Neural cell (in vitro differentiated cells): ENCODE measurements at regions not wholly inside any gene's neighbourhood (a gene's known extent, or its start where the extent isn't known, plus 50 kb on each side); places are given as distances from the start of the nearest gene placed in this dataset.

Experiments used
- H2AFZ ChIP-seq: fragments of 200-600, 300-800 bp; sonication (generic), shearing (Covaris generic); 2 replicates; pipeline ENCODE4 v1.6.0; 2014; ENCODE audit warnings: low read depth, mild to moderate bottlenecking, antibody characterized with exemption, low read length, moderate library complexity
- H3F3A ChIP-seq: fragments of 200-600 bp; shearing (Covaris generic); 2 replicates; pipeline ENCODE4 v1.6.1; 2016; ENCODE audit warnings: mild to moderate bottlenecking, moderate library complexity, mixed read lengths, antibody characterized with exemption, low read length; ENCODE audit not compliant: insufficient read depth, poor library complexity, severe bottlenecking
- H3K27ac ChIP-seq: fragments of 200-600, 300-800 bp; sonication (generic), shearing (Covaris generic); 2 replicates; pipeline ENCODE4 v1.5.1; 2014; ENCODE audit warnings: mild to moderate bottlenecking, low read length, moderate library complexity
- H3K27me3 ChIP-seq: fragments of 300-800, 200-600 bp; sonication (generic), shearing (Covaris generic); 2 replicates; pipeline ENCODE4 v1.6.0; 2014; ENCODE audit warnings: mild to moderate bottlenecking, low read depth, low read length, moderate library complexity; ENCODE audit not compliant: insufficient read depth
- H3K36me3 ChIP-seq: fragments of 300-800, 200-600 bp; sonication (generic), shearing (Covaris generic); 2 replicates; pipeline ENCODE4 v1.5.1; 2014; ENCODE audit warnings: mild to moderate bottlenecking, antibody characterized with exemption, low read length, moderate library complexity; ENCODE audit not compliant: insufficient read depth
- H3K4me2 ChIP-seq: fragments of 300-800, 200-600 bp; sonication (generic), shearing (Covaris generic); 2 replicates; pipeline ENCODE4 v1.6.0; 2014; ENCODE audit warnings: mild to moderate bottlenecking, low read length
- H3K4me3 ChIP-seq: fragments of 300-800, 200-600 bp; sonication (generic), shearing (Covaris generic); 2 replicates; pipeline ENCODE4 v1.5.1; 2014; ENCODE audit warnings: mild to moderate bottlenecking, low read length, moderate library complexity
- H3K79me2 ChIP-seq: fragments of 200-600 bp; shearing (Covaris generic); replicated peaks from 2 replicates; pipeline ENCODE4 v1.6.0; 2014; ENCODE audit warnings: mild to moderate bottlenecking, low read length, moderate library complexity; ENCODE audit not compliant: insufficient read depth
- H3K9ac ChIP-seq: fragments of 300-800, 200-600 bp; sonication (generic), shearing (Covaris generic); 2 replicates; pipeline ENCODE4 v1.6.1; 2016; ENCODE audit warnings: mild to moderate bottlenecking, low read length, mixed read lengths
- H3K9me2 ChIP-seq: fragments of 200-600 bp; shearing (Covaris generic); 2 replicates; pipeline ENCODE4 v1.6.1; 2016; ENCODE audit warnings: mild to moderate bottlenecking, low read length, mixed read lengths; ENCODE audit not compliant: insufficient read depth
- H3K9me3 ChIP-seq: fragments of 200-600, 300-800 bp; sonication (generic), shearing (Covaris generic); 2 replicates; pipeline ENCODE4 v1.6.1; 2016; ENCODE audit warnings: mild to moderate bottlenecking, mixed run types, low read length, moderate library complexity, mixed read lengths
- H4K20me1 ChIP-seq: fragments of 200-600 bp; shearing (Covaris generic); 2 replicates; pipeline ENCODE4 v1.6.1; 2016; ENCODE audit warnings: mild to moderate bottlenecking, mixed run types; ENCODE audit not compliant: insufficient read depth
- EP300 ChIP-seq: fragments of 450-650 bp; conservative IDR thresholded peaks from 2 replicates; pipeline ENCODE4 v1.6.1; 2014; ENCODE audit warnings: antibody characterized with exemption, mild to moderate bottlenecking, moderate library complexity; ENCODE audit not compliant: poor library complexity, severe bottlenecking
- EZH2 ChIP-seq: fragments of 200-600, 300-800 bp; shearing (Covaris generic), sonication (generic); IDR thresholded peaks from 2 replicates; pipeline ENCODE4 v1.6.1; 2014; ENCODE audit warnings: antibody characterized with exemption, low read length, borderline replicate concordance, mild to moderate bottlenecking; ENCODE audit not compliant: insufficient read depth, poor library complexity, severe bottlenecking
- MXI1 ChIP-seq: fragments of 450-650 bp; conservative IDR thresholded peaks from 2 replicates; pipeline ENCODE4 v1.6.1; 2014; ENCODE audit warnings: antibody characterized with exemption, mild to moderate bottlenecking; ENCODE audit not compliant: poor library complexity, severe bottlenecking
- POLR2AphosphoS5 ChIP-seq: IDR thresholded peaks from 2 replicates; pipeline ENCODE4 v1.6.1; 2012
- RAD21 ChIP-seq: fragments of 450-650 bp; conservative IDR thresholded peaks from 2 replicates; pipeline ENCODE4 v1.6.1; 2014; ENCODE audit warnings: antibody characterized with exemption, mild to moderate bottlenecking, moderate library complexity
- SMC3 ChIP-seq: fragments of 450-650 bp; conservative IDR thresholded peaks from 2 replicates; pipeline ENCODE4 v1.6.1; 2014; ENCODE audit warnings: antibody characterized with exemption, mild to moderate bottlenecking, moderate library complexity; ENCODE audit not compliant: poor library complexity
- TAF1 ChIP-seq: IDR thresholded peaks from 2 replicates; pipeline ENCODE4 v1.6.1; 2012; ENCODE audit warnings: low read depth
- TF ChIP-seq, protein P1 (sequence below): fragments of 450-650 bp; IDR thresholded peaks from 2 replicates; pipeline ENCODE4 v1.5.1; 2014; ENCODE audit warnings: antibody characterized with exemption, mild to moderate bottlenecking, moderate library complexity; ENCODE audit not compliant: poor library complexity, severe bottlenecking
- TF ChIP-seq, protein P2 (sequence below): IDR thresholded peaks from 2 replicates; pipeline ENCODE4 v1.6.1; 2012; ENCODE audit warnings: borderline replicate concordance

DNA sequence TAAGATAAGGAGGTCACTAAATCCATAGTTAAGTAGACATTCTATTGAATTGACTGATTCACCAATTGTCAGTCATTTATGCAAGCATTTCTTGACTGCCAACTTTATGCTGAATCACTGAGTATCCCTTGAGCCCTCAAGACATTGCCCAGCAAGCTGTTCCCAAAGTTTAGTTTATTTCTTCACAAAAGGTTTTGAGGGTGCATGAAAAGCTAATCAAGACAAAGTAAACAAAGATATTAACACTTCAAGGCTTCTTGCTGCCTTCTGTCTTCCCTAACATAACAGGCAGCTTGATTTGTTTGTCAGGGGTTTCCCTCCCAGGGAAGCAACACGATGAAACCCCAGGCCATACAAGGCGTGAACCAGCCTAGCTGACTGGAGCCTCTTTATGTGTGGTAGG lies 374.4 kb downstream of the SPRY2 start:
- no peak overlapping the region for H3K9ac ChIP-seq

DNA sequence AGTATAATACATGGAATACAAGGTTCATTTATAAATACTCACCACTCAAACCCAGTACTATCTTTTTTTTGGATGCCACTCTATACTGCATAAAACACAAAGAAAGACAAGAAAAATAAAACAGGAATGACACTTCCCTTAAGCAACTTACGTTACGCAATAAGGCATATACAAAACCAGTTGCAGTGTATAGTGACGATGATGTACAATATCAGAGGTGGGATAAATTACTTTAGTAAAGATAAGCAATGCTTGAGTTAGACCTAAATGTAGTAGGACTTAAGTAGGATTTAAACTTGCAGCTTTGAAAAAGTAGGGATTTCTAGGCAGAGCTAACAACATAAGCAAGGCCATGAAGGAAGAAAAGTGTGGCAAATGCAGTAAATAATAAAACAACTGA lies 374.9 kb downstream of the SPRY2 start:
- Histone ChIP-seq H3K79me2 (no peaks in the 10 kb centered on the region), H3K4me3 (no peak overlapping the region), H3K36me3 (no peaks in the 10 kb centered on the region), H3K27ac (no peak overlapping the region), H3K9me2 (no peaks in the 10 kb centered on the region), H3K27me3 (no peaks in the 10 kb centered on the region), H3K9me3 (no peaks in the 10 kb centered on the region), H3K4me2 (no peak overlapping the region), H2AFZ (no peak overlapping the region), H3K9ac (no peak overlapping the region), H4K20me1 (no peaks in the 10 kb centered on the region), H3F3A (no peaks in the 10 kb centered on the region)
- no peak for TF ChIP-seq MXI1
- TF ChIP-seq TAF1 = no peak
- no peak for TF ChIP-seq EZH2
- no peak for TF ChIP-seq RAD21
- no peak for TF ChIP-seq EP300
- TF ChIP-seq, protein P1, sequence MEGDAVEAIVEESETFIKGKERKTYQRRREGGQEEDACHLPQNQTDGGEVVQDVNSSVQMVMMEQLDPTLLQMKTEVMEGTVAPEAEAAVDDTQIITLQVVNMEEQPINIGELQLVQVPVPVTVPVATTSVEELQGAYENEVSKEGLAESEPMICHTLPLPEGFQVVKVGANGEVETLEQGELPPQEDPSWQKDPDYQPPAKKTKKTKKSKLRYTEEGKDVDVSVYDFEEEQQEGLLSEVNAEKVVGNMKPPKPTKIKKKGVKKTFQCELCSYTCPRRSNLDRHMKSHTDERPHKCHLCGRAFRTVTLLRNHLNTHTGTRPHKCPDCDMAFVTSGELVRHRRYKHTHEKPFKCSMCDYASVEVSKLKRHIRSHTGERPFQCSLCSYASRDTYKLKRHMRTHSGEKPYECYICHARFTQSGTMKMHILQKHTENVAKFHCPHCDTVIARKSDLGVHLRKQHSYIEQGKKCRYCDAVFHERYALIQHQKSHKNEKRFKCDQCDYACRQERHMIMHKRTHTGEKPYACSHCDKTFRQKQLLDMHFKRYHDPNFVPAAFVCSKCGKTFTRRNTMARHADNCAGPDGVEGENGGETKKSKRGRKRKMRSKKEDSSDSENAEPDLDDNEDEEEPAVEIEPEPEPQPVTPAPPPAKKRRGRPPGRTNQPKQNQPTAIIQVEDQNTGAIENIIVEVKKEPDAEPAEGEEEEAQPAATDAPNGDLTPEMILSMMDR = no peak
- TF ChIP-seq POLR2AphosphoS5 = no peak
- no peak for TF ChIP-seq SMC3
- TF ChIP-seq, protein P2, sequence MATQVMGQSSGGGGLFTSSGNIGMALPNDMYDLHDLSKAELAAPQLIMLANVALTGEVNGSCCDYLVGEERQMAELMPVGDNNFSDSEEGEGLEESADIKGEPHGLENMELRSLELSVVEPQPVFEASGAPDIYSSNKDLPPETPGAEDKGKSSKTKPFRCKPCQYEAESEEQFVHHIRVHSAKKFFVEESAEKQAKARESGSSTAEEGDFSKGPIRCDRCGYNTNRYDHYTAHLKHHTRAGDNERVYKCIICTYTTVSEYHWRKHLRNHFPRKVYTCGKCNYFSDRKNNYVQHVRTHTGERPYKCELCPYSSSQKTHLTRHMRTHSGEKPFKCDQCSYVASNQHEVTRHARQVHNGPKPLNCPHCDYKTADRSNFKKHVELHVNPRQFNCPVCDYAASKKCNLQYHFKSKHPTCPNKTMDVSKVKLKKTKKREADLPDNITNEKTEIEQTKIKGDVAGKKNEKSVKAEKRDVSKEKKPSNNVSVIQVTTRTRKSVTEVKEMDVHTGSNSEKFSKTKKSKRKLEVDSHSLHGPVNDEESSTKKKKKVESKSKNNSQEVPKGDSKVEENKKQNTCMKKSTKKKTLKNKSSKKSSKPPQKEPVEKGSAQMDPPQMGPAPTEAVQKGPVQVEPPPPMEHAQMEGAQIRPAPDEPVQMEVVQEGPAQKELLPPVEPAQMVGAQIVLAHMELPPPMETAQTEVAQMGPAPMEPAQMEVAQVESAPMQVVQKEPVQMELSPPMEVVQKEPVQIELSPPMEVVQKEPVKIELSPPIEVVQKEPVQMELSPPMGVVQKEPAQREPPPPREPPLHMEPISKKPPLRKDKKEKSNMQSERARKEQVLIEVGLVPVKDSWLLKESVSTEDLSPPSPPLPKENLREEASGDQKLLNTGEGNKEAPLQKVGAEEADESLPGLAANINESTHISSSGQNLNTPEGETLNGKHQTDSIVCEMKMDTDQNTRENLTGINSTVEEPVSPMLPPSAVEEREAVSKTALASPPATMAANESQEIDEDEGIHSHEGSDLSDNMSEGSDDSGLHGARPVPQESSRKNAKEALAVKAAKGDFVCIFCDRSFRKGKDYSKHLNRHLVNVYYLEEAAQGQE = no peak

More for the DNA sequence above, 374.4 kb downstream of the SPRY2 start:
- no peak overlapping the region for H3K4me2 ChIP-seq
- H4K20me1 ChIP-seq = no peaks in the 10 kb centered on the region
- H3K9me3 ChIP-seq = no peaks in the 10 kb centered on the region
- H3K9me2 ChIP-seq = no peaks in the 10 kb centered on the region
- H3K27me3 ChIP-seq = no peaks in the 10 kb centered on the region
- no peaks in the 10 kb centered on the region for H3K36me3 ChIP-seq
- no peak for TF ChIP-seq MXI1
- TF ChIP-seq RAD21 = no peak
- TF ChIP-seq, protein P2 = no peak
- no peak for TF ChIP-seq POLR2AphosphoS5
- no peak for TF ChIP-seq EZH2
- no peak for TF ChIP-seq SMC3
- TF ChIP-seq, protein P1 = no peak
- no peak for TF ChIP-seq EP300
- no peak for TF ChIP-seq TAF1
- no peak overlapping the region for H3K27ac ChIP-seq
- no peak overlapping the region for H2AFZ ChIP-seq
- H3K79me2 ChIP-seq = no peaks in the 10 kb centered on the region
- H3F3A ChIP-seq = no peaks in the 10 kb centered on the region
- H3K4me3 ChIP-seq = no peak overlapping the region
